BLaER1 (cell line): ENCODE measurements at regions not wholly inside any gene's neighbourhood (a gene's known extent, or its start where the extent isn't known, plus 50 kb on each side); places are given as distances from the start of the nearest gene placed in this dataset.
A peak's percentile ranks its signal among the peaks of the same experiment; 100 is the strongest.

ENCODE experiments used
- H3K27ac ChIP-seq: shearing (Covaris generic); formaldehyde crosslinking; 2 replicates; pipeline ENCODE4 v1.8.1; 2022
- H3K27me3 ChIP-seq: shearing (Covaris generic); formaldehyde crosslinking; 2 replicates; pipeline ENCODE4 v1.8.1; 2022
- H3K36me3 ChIP-seq: shearing (Covaris generic); formaldehyde crosslinking; 2 replicates; pipeline ENCODE4 v1.8.1; 2022
- H3K4me1 ChIP-seq: shearing (Covaris generic); formaldehyde crosslinking; 2 replicates; pipeline ENCODE4 v1.8.1; 2022
- H3K4me2 ChIP-seq: shearing (Covaris generic); formaldehyde crosslinking; 2 replicates; pipeline ENCODE4 v1.8.1; 2022
- H3K4me3 ChIP-seq: shearing (Covaris generic); formaldehyde crosslinking; 2 replicates; pipeline ENCODE4 v1.8.1; 2022
- H3K9ac ChIP-seq: shearing (Covaris generic); formaldehyde crosslinking; 2 replicates; pipeline ENCODE4 v1.8.1; 2022
- H3K9me3 ChIP-seq: shearing (Covaris generic); formaldehyde crosslinking; 2 replicates; pipeline ENCODE4 v1.8.1; 2022
- H4K20me1 ChIP-seq: shearing (Covaris generic); formaldehyde crosslinking; 2 replicates; pipeline ENCODE4 v1.8.1; 2022
- Cebpa-rat ChIP-seq: shearing (Covaris generic); IDR thresholded peaks from 2 replicates; pipeline ENCODE4 v1.8.1; 2022

- Histone ChIP-seq H4K20me1 (no peaks in the 10 kb centered on the region), H3K9ac (no peak overlapping the region), H3K27ac (no peak overlapping the region), H3K9me3 (peaks cover 7% of the 10 kb centered on the region; the same call in 1 of the 2 replicates), H3K4me1 (peaks cover 9% of the 10 kb centered on the region; the same call in 1 of the 2 replicates), H3K4me3 (no peak overlapping the region), H3K27me3 (no peaks in the 10 kb centered on the region), H3K4me2 (no peak overlapping the region), H3K36me3 (no peaks in the 10 kb centered on the region)
- TF ChIP-seq Cebpa-rat = no peak
These were observed 576.7 kb upstream of the ZEB2 start for GRCh38 chr2:145096582-145096981.

GRCh38 chr2:145095641-145096435 lies 575.9 kb upstream of the ZEB2 start:
- no peak overlapping the region for H3K9ac ChIP-seq
- no peak overlapping the region for H3K27ac ChIP-seq
- peak overlapping the region; percentile 23 for H3K4me2 ChIP-seq

GRCh38 chr2:145094370-145094769 lies 574.5 kb upstream of the ZEB2 start:
- no peak overlapping the region for H3K27ac ChIP-seq
- H3K9ac ChIP-seq = no peak overlapping the region
- no peak overlapping the region for H3K4me2 ChIP-seq
- no peaks in the 10 kb centered on the region for H4K20me1 ChIP-seq
- peaks cover 9% of the 10 kb centered on the region; the same call in 1 of the 2 replicates for H3K4me1 ChIP-seq
- no peaks in the 10 kb centered on the region for H3K27me3 ChIP-seq
- H3K9me3 ChIP-seq = peaks cover 15% of the 10 kb centered on the region
- H3K4me3 ChIP-seq = no peak overlapping the region
- H3K36me3 ChIP-seq = no peaks in the 10 kb centered on the region
- TF ChIP-seq Cebpa-rat = no peak

More at GRCh38 chr2:145095641-145096435, 575.9 kb upstream of the ZEB2 start:
- TF ChIP-seq Cebpa-rat = no peak
- Histone ChIP-seq H3K4me1 (peaks cover 9% of the 10 kb centered on the region; the same call in 1 of the 2 replicates), H3K27me3 (no peaks in the 10 kb centered on the region), H3K9me3 (peaks cover 9% of the 10 kb centered on the region), H3K36me3 (no peaks in the 10 kb centered on the region), H3K4me3 (no peak overlapping the region), H4K20me1 (no peaks in the 10 kb centered on the region)

GRCh38 chr2:145091967-145092366 lies 572.0 kb upstream of the ZEB2 start:
- Histone ChIP-seq H3K27me3 (no peaks in the 10 kb centered on the region), H3K36me3 (no peaks in the 10 kb centered on the region), H3K4me2 (no peak overlapping the region), H4K20me1 (no peaks in the 10 kb centered on the region), H3K4me3 (no peak overlapping the region), H3K4me1 (peaks cover 12% of the 10 kb centered on the region), H3K27ac (no peak overlapping the region), H3K9me3 (peaks cover 15% of the 10 kb centered on the region), H3K9ac (no peak overlapping the region)
- TF ChIP-seq Cebpa-rat = no peak

- H3K27me3 ChIP-seq = no peaks in the 10 kb centered on the region
- no peaks in the 10 kb centered on the region for H3K36me3 ChIP-seq
- peaks cover 15% of the 10 kb centered on the region for H3K9me3 ChIP-seq
- H3K4me3 ChIP-seq = no peak overlapping the region
- H3K9ac ChIP-seq = no peak overlapping the region
- TF ChIP-seq Cebpa-rat = no peak
- H3K27ac ChIP-seq = no peak overlapping the region
- peaks cover 18% of the 10 kb centered on the region for H3K4me1 ChIP-seq
- H3K4me2 ChIP-seq = no peak overlapping the region
- H4K20me1 ChIP-seq = no peaks in the 10 kb centered on the region
These were observed 571.2 kb upstream of the ZEB2 start for GRCh38 chr2:145090841-145091761.

- no peaks in the 10 kb centered on the region for H3K27me3 ChIP-seq
- no peak for TF ChIP-seq Cebpa-rat
- peaks cover 12% of the 10 kb centered on the region for H3K4me1 ChIP-seq
- H4K20me1 ChIP-seq = no peaks in the 10 kb centered on the region
- H3K9ac ChIP-seq = no peak overlapping the region
- no peak overlapping the region for H3K4me2 ChIP-seq
- no peaks in the 10 kb centered on the region for H3K36me3 ChIP-seq
- H3K9me3 ChIP-seq = peaks cover 15% of the 10 kb centered on the region
- no peak overlapping the region for H3K4me3 ChIP-seq
- no peak overlapping the region for H3K27ac ChIP-seq
These were observed 568.8 kb upstream of the ZEB2 start for GRCh38 chr2:145088756-145089155.

- Histone ChIP-seq H3K4me1 (peaks cover 12% of the 10 kb centered on the region), H3K9me3 (peaks cover 8% of the 10 kb centered on the region; the same call in 1 of the 2 replicates), H3K27me3 (no peaks in the 10 kb centered on the region), H3K4me3 (no peak overlapping the region), H3K4me2 (peak overlapping the region; percentile 28; the same call in 1 of the 2 replicates), H3K9ac (no peak overlapping the region), H4K20me1 (no peaks in the 10 kb centered on the region), H3K36me3 (no peaks in the 10 kb centered on the region), H3K27ac (no peak overlapping the region)
- TF ChIP-seq Cebpa-rat = no peak
These were observed 567.0 kb upstream of the ZEB2 start for GRCh38 chr2:145086910-145087309.

- no peak overlapping the region for H3K27ac ChIP-seq
These were observed 565.7 kb upstream of the ZEB2 start for GRCh38 chr2:145085612-145086011.

GRCh38 chr2:145080426-145080825 lies 560.5 kb upstream of the ZEB2 start:
- Histone ChIP-seq H3K27me3 (no peaks in the 10 kb centered on the region), H3K4me2 (no peak overlapping the region), H3K9ac (no peak overlapping the region), H3K4me3 (no peak overlapping the region), H3K4me1 (peaks cover 6% of the 10 kb centered on the region), H3K9me3 (no peaks in the 10 kb centered on the region), H3K27ac (no peak overlapping the region), H3K36me3 (no peaks in the 10 kb centered on the region), H4K20me1 (no peaks in the 10 kb centered on the region)
- no peak for TF ChIP-seq Cebpa-rat

More at GRCh38 chr2:145085612-145086011, 565.7 kb upstream of the ZEB2 start:
- no peak overlapping the region for H3K4me3 ChIP-seq
- H3K4me2 ChIP-seq = no peak overlapping the region
- peaks cover 12% of the 10 kb centered on the region for H3K4me1 ChIP-seq
- no peak for TF ChIP-seq Cebpa-rat
- H4K20me1 ChIP-seq = no peaks in the 10 kb centered on the region
- no peak overlapping the region for H3K9ac ChIP-seq
- H3K36me3 ChIP-seq = no peaks in the 10 kb centered on the region
- H3K9me3 ChIP-seq = peaks cover 3% of the 10 kb centered on the region; the same call in 1 of the 2 replicates
- no peaks in the 10 kb centered on the region for H3K27me3 ChIP-seq
